Left ventricle myocardium superior (tissue), 1 donor: ENCODE measurements at regions not wholly inside any gene's neighbourhood (a gene's known extent, or its start where the extent isn't known, plus 50 kb on each side); places are given as distances from the start of the nearest gene placed in this dataset.

ENCODE experiments used
- ATAC-seq: fragments of 200-7000 bp; cut with Tn5 transposase; one replicate; pipeline ENCODE4 v1.9.1; 2020; ENCODE audit warnings: mild to moderate bottlenecking, moderate library complexity
- DNase-seq: peaks from one replicate; pipeline ENCODE4 v3.0.0-alpha.2; 2020
- intact Hi-C: fragments of 100-400 bp; cut with micrococcal nuclease; formaldehyde crosslinking; loops from one replicate; pipeline ENCODE4 v1.11.0; 2022
- donor health status: DM: no; HTN: yes; CAD: no; lungs with severe emphysema.

- intact Hi-C loops, result loop anchor here (5.0 kb wide), 1 partner anchor 165 kb away; no protein-coding TSS in a partner anchor
- DNase-seq (no peak), ATAC-seq (no peak)
Observed at GRCh38 chr11:19571906-19572305, 140.7 kb upstream of the NAV2 start.

GRCh38 chr11:19570889-19571288 is 141.7 kb upstream of the NAV2 start:
- ATAC-seq (no peak), DNase-seq (no peak)
- intact Hi-C loops, result loop anchor here (5.0 kb wide), 1 partner anchor 166 kb away; no protein-coding TSS in a partner anchor

- intact Hi-C loops, result no loop called here
- no peak for DNase-seq
- no peak for ATAC-seq
Observed at GRCh38 chr11:19567996-19568395, 144.6 kb upstream of the NAV2 start.

- no peak for DNase-seq
- intact Hi-C loops, result no loop called here
- ATAC-seq, result no peak
Observed at GRCh38 chr11:19566583-19567379, 145.9 kb upstream of the NAV2 start.

- intact Hi-C loops, result no loop called here
- DNase-seq, result no peak
- ATAC-seq, result no peak
Observed at GRCh38 chr11:19565639-19566038, 147.0 kb upstream of the NAV2 start.

GRCh38 chr11:19562156-19562555 is 150.5 kb upstream of the NAV2 start:
- intact Hi-C loops, result loop anchor here (5.0 kb wide), 1 partner anchor 180 kb away; no protein-coding TSS in a partner anchor
- DNase-seq (no peak), ATAC-seq (no peak)

GRCh38 chr11:19561011-19561410 is 151.6 kb upstream of the NAV2 start:
- no peak for ATAC-seq
- intact Hi-C loops, result loop anchor here (5.0 kb wide), 1 partner anchor 181 kb away; no protein-coding TSS in a partner anchor
- no peak for DNase-seq

- intact Hi-C loops, result loop anchor here (5.0 kb wide), 1 partner anchor 182 kb away; no protein-coding TSS in a partner anchor
- no peak for ATAC-seq
Observed at GRCh38 chr11:19560156-19560555, 152.5 kb upstream of the NAV2 start.

GRCh38 chr11:19559746-19560145 is 152.9 kb upstream of the NAV2 start:
- DNase-seq (no peak), ATAC-seq (no peak)
- intact Hi-C loops, result loop anchor here (5.0 to 10.0 kb wide), 5 partner anchors 183 to 492 kb away; no protein-coding TSS in a partner anchor

More at GRCh38 chr11:19560156-19560555, 152.5 kb upstream of the NAV2 start:
- DNase-seq, result no peak

- no peak for ATAC-seq
- intact Hi-C loops, result loop anchor here (5.0 to 10.0 kb wide), 4 partner anchors 244 to 491 kb away; no protein-coding TSS in a partner anchor
Observed at GRCh38 chr11:19558189-19558986, 154.2 kb upstream of the NAV2 start.

GRCh38 chr11:19557720-19558140 is 154.9 kb upstream of the NAV2 start:
- DNase-seq, result peak; percentile 88
- ATAC-seq, result peak; percentile 72
- intact Hi-C loops, result loop anchor here (5.0 to 10.0 kb wide), 4 partner anchors 243 to 490 kb away; no protein-coding TSS in a partner anchor

More at GRCh38 chr11:19558189-19558986, 154.2 kb upstream of the NAV2 start:
- DNase-seq, result no peak

GRCh38 chr11:19557185-19557584 is 155.5 kb upstream of the NAV2 start:
- intact Hi-C loops, result loop anchor here (5.0 to 10.0 kb wide), 4 partner anchors 242 to 490 kb away; no protein-coding TSS in a partner anchor
- ATAC-seq, result no peak
- no peak for DNase-seq

- ATAC-seq (no peak), DNase-seq (no peak)
- intact Hi-C loops, result loop anchor here (5.0 to 10.0 kb wide), 4 partner anchors 240 to 488 kb away; no protein-coding TSS in a partner anchor
Observed at GRCh38 chr11:19555266-19555665, 157.4 kb upstream of the NAV2 start.

GRCh38 chr11:19553683-19554333 is 158.8 kb upstream of the NAV2 start:
- ATAC-seq, result peak; percentile 85
- DNase-seq, result peak; percentile 86
- intact Hi-C loops, result loop anchor here (10.0 kb wide), 2 partner anchors 239 to 389 kb away; no protein-coding TSS in a partner anchor

- DNase-seq (no peak), ATAC-seq (no peak)
- intact Hi-C loops, result loop anchor here (10.0 kb wide), 2 partner anchors 238 to 388 kb away; no protein-coding TSS in a partner anchor
Observed at GRCh38 chr11:19552656-19553260, 159.9 kb upstream of the NAV2 start.

- no peak for DNase-seq
- intact Hi-C loops, result loop anchor here (10.0 kb wide), 2 partner anchors 237 to 387 kb away; no protein-coding TSS in a partner anchor
- no peak for ATAC-seq
Observed at GRCh38 chr11:19552161-19552560, 160.5 kb upstream of the NAV2 start.

GRCh38 chr11:19551457-19551856 is 161.2 kb upstream of the NAV2 start:
- intact Hi-C loops, result loop anchor here (10.0 kb wide), 2 partner anchors 237 to 387 kb away; no protein-coding TSS in a partner anchor
- ATAC-seq (no peak), DNase-seq (no peak)

GRCh38 chr11:19547044-19547443 is 165.6 kb upstream of the NAV2 start:
- intact Hi-C loops, result no loop called here
- DNase-seq, result no peak
- no peak for ATAC-seq
